ENCODE measurements at regions not wholly inside any gene's neighbourhood (a gene's known extent, or its start where the extent isn't known, plus 50 kb on each side); places are given as distances from the start of the nearest gene placed in this dataset.

DNA sequence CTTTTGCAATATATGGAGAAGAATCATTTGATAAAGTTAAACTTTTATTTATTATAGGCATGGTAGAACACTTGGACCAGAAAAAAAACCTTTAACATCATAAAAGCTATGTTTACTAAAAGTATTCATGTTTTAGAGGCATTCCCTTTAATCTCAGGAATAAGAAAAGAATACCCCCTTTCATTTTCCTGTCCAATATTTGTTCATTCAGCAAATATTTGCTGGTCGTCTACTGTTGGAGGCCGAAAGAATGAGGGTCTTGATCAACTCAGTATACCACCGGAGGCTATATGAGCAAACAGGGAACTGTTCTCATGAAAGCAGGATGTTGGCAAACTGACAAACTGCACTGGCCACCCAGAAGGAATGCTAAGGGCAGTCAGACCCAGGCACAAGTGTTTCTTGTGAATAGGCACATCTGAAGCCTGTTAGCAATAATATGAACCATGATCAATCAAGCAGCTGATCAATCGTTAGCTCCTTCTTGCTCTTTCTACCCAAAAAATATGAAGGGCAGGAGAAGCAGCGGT, 480.8 kb upstream of the FAT1 start:
- TF ChIP-seq EP300 (IDR thresholded peaks at IDR 0.05; ENCODE audit: low read depth) (no peak), POLR2AphosphoS5 (IDR thresholded peaks at IDR 0.05) (no peak), POLR2A (IDR thresholded peaks at IDR 0.05) (no peak)
- TF ChIP-seq, protein P1, sequence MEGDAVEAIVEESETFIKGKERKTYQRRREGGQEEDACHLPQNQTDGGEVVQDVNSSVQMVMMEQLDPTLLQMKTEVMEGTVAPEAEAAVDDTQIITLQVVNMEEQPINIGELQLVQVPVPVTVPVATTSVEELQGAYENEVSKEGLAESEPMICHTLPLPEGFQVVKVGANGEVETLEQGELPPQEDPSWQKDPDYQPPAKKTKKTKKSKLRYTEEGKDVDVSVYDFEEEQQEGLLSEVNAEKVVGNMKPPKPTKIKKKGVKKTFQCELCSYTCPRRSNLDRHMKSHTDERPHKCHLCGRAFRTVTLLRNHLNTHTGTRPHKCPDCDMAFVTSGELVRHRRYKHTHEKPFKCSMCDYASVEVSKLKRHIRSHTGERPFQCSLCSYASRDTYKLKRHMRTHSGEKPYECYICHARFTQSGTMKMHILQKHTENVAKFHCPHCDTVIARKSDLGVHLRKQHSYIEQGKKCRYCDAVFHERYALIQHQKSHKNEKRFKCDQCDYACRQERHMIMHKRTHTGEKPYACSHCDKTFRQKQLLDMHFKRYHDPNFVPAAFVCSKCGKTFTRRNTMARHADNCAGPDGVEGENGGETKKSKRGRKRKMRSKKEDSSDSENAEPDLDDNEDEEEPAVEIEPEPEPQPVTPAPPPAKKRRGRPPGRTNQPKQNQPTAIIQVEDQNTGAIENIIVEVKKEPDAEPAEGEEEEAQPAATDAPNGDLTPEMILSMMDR (IDR thresholded peaks at IDR 0.05) = no peak
- WGBS, 2 donors (ENCODE audit: low coverage in 1 of 2) = 68 to 73% methylated on average over 4 to 5 of the region's 5 CpGs
- no peak overlapping the region for H3K4me3 ChIP-seq
- in situ Hi-C loops (cut with MboI; ENCODE audit: low pct_ligation_motif_present in 1 of 4, low pct_unique_long_range_greater_than_20kb in 1 of 4, low sequenced_read_pairs in 3 of 4) (no loop called here), intact Hi-C loops (cut with DNase I; ENCODE audit: low total_unique reads) (no loop called here)
- H3K9me3 ChIP-seq = peaks cover 3 to 9% of the 10 kb centered on the region in 2 donors
- no peaks in the 10 kb centered on the region for H3K36me3 ChIP-seq
- no peaks in the 10 kb centered on the region for H3K27me3 ChIP-seq
- DNase-seq = no peak
- no peak overlapping the region for H3K27ac ChIP-seq
- no peaks in the 10 kb centered on the region for H3K4me1 ChIP-seq

DNA sequence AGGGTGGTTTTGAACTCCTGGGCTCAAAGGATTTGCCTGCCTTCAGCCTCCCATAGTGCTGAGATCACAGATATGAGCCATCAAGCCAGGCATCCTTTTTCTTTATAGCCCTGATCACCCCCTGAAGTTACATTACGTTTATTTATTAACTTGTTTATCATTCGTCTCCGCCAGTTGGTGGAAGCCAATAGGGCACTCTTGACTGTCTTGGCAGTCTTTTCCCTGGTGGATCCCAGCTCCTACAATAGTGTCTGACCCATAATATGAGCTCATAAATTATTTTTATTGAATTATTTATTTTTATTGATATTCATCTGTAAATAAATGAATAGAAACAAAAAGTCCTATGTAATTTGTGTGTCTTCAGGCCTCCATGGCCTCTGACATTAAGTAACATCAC, 484.3 kb upstream of the FAT1 start:
- no peak overlapping the region for H3K4me3 ChIP-seq
- in situ Hi-C loops (cut with MboI; ENCODE audit: low pct_ligation_motif_present in 1 of 4, low pct_unique_long_range_greater_than_20kb in 1 of 4, low sequenced_read_pairs in 3 of 4) = no loop called here
- H3K36me3 ChIP-seq = no peaks in the 10 kb centered on the region
- H3K27me3 ChIP-seq = no peaks in the 10 kb centered on the region
- TF ChIP-seq EP300 (IDR thresholded peaks at IDR 0.05; ENCODE audit: low read depth) (no peak), POLR2A (IDR thresholded peaks at IDR 0.05) (no peak), POLR2AphosphoS5 (IDR thresholded peaks at IDR 0.05) (no peak)
- TF ChIP-seq, protein P1 (IDR thresholded peaks at IDR 0.05) = no peak
- H3K9me3 ChIP-seq = no peaks in the 10 kb centered on the region
- intact Hi-C loops (cut with DNase I; ENCODE audit: low total_unique reads) = no loop called here
- 75 to 78% methylated on average over 3 of the region's 3 CpGs for WGBS, 2 donors (ENCODE audit: low coverage in 1 of 2)
- no peaks in the 10 kb centered on the region for H3K4me1 ChIP-seq
- H3K27ac ChIP-seq = no peak overlapping the region
- DNase-seq = no peak

DNA sequence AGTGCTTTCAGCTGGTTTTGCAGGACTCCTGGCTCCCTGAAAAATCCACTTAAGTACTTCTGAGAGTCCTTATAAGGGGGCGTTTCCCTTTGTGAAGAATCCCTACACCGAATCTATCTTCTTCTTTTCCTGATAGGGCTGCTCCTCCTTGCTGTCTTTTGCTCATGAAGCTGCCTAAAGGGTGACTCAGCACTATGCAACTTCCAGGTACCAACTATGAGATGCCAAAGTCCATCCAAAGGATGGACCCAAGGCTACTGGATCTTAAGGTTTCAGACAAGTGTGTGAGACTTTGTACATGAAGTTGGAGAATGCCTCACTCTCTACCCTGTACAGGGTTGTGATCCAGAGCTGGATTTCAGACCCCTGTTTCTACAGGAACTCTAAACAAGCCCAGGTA, 485.0 kb upstream of the FAT1 start:
- WGBS, 2 donors (ENCODE audit: low coverage in 1 of 2) = 89% methylated on average over 2 of the region's 2 CpGs; no CpG with 5 or more reads in 1 of the 2 donors
- no peaks in the 10 kb centered on the region for H3K27me3 ChIP-seq
- no peaks in the 10 kb centered on the region for H3K9me3 ChIP-seq
- no peak overlapping the region for H3K4me3 ChIP-seq
- H3K36me3 ChIP-seq = no peaks in the 10 kb centered on the region
- TF ChIP-seq POLR2A (IDR thresholded peaks at IDR 0.05) (no peak), POLR2AphosphoS5 (IDR thresholded peaks at IDR 0.05) (no peak), EP300 (IDR thresholded peaks at IDR 0.05; ENCODE audit: low read depth) (no peak)
- TF ChIP-seq, protein P1 (IDR thresholded peaks at IDR 0.05) = no peak
- no peaks in the 10 kb centered on the region for H3K4me1 ChIP-seq
- intact Hi-C loops (cut with DNase I; ENCODE audit: low total_unique reads) = no loop called here
- H3K27ac ChIP-seq = no peak overlapping the region
- DNase-seq = no peak
- in situ Hi-C loops (cut with MboI; ENCODE audit: low pct_ligation_motif_present in 1 of 4, low pct_unique_long_range_greater_than_20kb in 1 of 4, low sequenced_read_pairs in 3 of 4) = no loop called here

DNA sequence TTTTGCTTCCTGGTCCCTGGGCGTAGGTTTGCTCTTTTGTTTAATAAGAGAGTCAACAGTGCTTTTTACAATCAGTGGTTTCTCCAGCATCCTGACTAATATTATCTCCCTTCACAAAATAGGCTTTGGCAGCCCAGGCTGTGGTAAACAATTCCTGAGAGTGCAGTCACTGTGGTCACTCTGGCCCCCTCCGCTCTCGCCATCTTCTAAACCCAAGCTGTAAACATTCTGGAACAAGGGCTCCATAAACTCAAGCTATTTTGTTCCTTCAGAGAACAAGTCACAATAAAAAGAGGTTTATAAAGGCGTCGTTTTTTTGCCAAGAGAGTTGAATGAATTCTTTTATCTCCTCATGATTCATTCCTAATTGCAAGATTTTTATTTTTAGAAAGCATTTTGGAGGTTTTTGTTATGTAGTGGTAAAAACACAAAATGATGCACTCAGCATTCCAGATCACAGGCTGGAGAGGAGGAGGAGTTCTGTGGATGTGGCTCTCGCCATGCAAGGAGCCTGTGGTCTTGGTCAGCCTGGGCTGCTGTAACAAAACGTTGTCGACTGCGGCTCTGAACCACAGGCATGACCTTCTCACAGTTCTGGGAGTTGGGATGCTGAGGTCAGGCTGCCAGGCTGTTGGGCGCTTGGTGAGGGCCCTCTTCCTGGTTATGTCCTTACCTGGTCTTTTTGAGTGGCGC, 486.4 kb upstream of the FAT1 start:
- H3K4me3 ChIP-seq = no peak overlapping the region
- no peak for DNase-seq
- H3K27ac ChIP-seq = peak overlapping the region; percentile 13 to 52 (median 29)
- H3K27me3 ChIP-seq = no peaks in the 10 kb centered on the region
- intact Hi-C loops (cut with DNase I; ENCODE audit: low total_unique reads) (no loop called here), in situ Hi-C loops (cut with MboI; ENCODE audit: low pct_ligation_motif_present in 1 of 4, low pct_unique_long_range_greater_than_20kb in 1 of 4, low sequenced_read_pairs in 3 of 4) (no loop called here)
- H3K36me3 ChIP-seq = no peaks in the 10 kb centered on the region
- 67 to 74% methylated on average over 6 to 11 of the region's 11 CpGs for WGBS, 2 donors (ENCODE audit: low coverage in 1 of 2)
- no peaks in the 10 kb centered on the region for H3K4me1 ChIP-seq
- TF ChIP-seq, protein P1 (IDR thresholded peaks at IDR 0.05) = no peak
- TF ChIP-seq EP300 (IDR thresholded peaks at IDR 0.05; ENCODE audit: low read depth) = no peak
- no peak for TF ChIP-seq POLR2AphosphoS5 (IDR thresholded peaks at IDR 0.05)
- TF ChIP-seq POLR2A (IDR thresholded peaks at IDR 0.05) = no peak
- H3K9me3 ChIP-seq = no peaks in the 10 kb centered on the region

All from transverse colon (tissue), 4 donors.